ENCODE measurements at regions not wholly inside any gene's neighbourhood (a gene's known extent, or its start where the extent isn't known, plus 50 kb on each side); places are given as distances from the start of the nearest gene placed in this dataset.

- DNase-seq: no peak
These were observed 89.4 kb upstream of the LRP1B start for GRCh38 chr2:142220239-142220638.

- DNase-seq: no peak
These were observed 87.7 kb upstream of the LRP1B start for GRCh38 chr2:142218471-142218870.

- no peak for DNase-seq
These were observed 87.0 kb upstream of the LRP1B start for GRCh38 chr2:142217804-142218203.

GRCh38 chr2:142200062-142200461, 69.2 kb upstream of the LRP1B start:
- DNase-seq: no peak

- no peak for DNase-seq
These were observed 68.3 kb upstream of the LRP1B start for GRCh38 chr2:142199073-142199472.

GRCh38 chr2:142190805-142191204, 60.0 kb upstream of the LRP1B start:
- no peak for DNase-seq

GRCh38 chr2:142189501-142189900, 58.7 kb upstream of the LRP1B start:
- DNase-seq: no peak

- no peak for DNase-seq
These were observed 57.7 kb upstream of the LRP1B start for GRCh38 chr2:142188562-142188961.

- DNase-seq: no peak
These were observed 50.2 kb upstream of the LRP1B start for GRCh38 chr2:142180820-142181533.
